HL-60 (cell line): ENCODE measurements at regions not wholly inside any gene's neighbourhood (a gene's known extent, or its start where the extent isn't known, plus 50 kb on each side); places are given as distances from the start of the nearest gene placed in this dataset.

Experiments
- TF ChIP-seq, protein P1 (sequence below): IDR thresholded peaks from one replicate; pipeline ENCODE4 v1.5.1; 2011; ENCODE audit warnings: low read length, control low read depth, inconsistent platforms; ENCODE audit not compliant: insufficient read depth
- TF ChIP-seq, protein P2 (sequence below): IDR thresholded peaks from 2 replicates; pipeline ENCODE4 v1.6.1; 2012; ENCODE audit warnings: low read depth; ENCODE audit not compliant: insufficient replicate concordance

DNA sequence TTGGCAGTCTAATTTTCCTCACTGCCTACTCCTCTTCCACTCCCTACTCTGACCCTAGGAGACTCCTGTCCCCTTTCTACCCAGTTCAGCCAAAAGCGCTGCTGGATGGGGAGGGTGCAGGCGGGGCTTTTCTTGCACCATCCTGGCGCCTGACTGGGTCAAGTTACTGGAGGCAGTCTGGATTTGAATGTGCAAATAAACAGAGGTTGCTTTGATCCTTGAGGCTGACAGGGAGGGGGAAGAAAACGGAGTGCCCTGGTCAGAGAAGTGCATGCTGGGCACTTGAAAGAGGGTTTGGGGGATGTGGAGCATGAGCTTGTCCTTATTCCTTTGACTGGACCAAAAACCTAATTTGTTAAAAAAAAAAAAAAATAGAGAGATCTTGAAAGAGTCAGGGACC, 76.8 kb upstream of the SOX13 start:
- TF ChIP-seq, protein P1, sequence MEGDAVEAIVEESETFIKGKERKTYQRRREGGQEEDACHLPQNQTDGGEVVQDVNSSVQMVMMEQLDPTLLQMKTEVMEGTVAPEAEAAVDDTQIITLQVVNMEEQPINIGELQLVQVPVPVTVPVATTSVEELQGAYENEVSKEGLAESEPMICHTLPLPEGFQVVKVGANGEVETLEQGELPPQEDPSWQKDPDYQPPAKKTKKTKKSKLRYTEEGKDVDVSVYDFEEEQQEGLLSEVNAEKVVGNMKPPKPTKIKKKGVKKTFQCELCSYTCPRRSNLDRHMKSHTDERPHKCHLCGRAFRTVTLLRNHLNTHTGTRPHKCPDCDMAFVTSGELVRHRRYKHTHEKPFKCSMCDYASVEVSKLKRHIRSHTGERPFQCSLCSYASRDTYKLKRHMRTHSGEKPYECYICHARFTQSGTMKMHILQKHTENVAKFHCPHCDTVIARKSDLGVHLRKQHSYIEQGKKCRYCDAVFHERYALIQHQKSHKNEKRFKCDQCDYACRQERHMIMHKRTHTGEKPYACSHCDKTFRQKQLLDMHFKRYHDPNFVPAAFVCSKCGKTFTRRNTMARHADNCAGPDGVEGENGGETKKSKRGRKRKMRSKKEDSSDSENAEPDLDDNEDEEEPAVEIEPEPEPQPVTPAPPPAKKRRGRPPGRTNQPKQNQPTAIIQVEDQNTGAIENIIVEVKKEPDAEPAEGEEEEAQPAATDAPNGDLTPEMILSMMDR: no peak
- TF ChIP-seq, protein P2, sequence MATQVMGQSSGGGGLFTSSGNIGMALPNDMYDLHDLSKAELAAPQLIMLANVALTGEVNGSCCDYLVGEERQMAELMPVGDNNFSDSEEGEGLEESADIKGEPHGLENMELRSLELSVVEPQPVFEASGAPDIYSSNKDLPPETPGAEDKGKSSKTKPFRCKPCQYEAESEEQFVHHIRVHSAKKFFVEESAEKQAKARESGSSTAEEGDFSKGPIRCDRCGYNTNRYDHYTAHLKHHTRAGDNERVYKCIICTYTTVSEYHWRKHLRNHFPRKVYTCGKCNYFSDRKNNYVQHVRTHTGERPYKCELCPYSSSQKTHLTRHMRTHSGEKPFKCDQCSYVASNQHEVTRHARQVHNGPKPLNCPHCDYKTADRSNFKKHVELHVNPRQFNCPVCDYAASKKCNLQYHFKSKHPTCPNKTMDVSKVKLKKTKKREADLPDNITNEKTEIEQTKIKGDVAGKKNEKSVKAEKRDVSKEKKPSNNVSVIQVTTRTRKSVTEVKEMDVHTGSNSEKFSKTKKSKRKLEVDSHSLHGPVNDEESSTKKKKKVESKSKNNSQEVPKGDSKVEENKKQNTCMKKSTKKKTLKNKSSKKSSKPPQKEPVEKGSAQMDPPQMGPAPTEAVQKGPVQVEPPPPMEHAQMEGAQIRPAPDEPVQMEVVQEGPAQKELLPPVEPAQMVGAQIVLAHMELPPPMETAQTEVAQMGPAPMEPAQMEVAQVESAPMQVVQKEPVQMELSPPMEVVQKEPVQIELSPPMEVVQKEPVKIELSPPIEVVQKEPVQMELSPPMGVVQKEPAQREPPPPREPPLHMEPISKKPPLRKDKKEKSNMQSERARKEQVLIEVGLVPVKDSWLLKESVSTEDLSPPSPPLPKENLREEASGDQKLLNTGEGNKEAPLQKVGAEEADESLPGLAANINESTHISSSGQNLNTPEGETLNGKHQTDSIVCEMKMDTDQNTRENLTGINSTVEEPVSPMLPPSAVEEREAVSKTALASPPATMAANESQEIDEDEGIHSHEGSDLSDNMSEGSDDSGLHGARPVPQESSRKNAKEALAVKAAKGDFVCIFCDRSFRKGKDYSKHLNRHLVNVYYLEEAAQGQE: no peak
